ENCODE measurements at regions not wholly inside any gene's neighbourhood (a gene's known extent, or its start where the extent isn't known, plus 50 kb on each side); places are given as distances from the start of the nearest gene placed in this dataset.

- TF ChIP-seq POLR2A (IDR thresholded peaks at IDR 0.05; ENCODE audit: low read depth, low read length) (no peak), POLR2AphosphoS5 (IDR thresholded peaks at IDR 0.05; ENCODE audit: low read depth, low read length) (no peak), SPI1 (IDR thresholded peaks at IDR 0.05; ENCODE audit: low read depth, low read length) (no peak), TAF1 (IDR thresholded peaks at IDR 0.05; ENCODE audit: low read depth, low read length) (no peak)
These were observed 265.0 kb upstream of the GLI3 start for GRCh38 chr7:42502022-42502421.
